ENCODE measurements at regions not wholly inside any gene's neighbourhood (a gene's known extent, or its start where the extent isn't known, plus 50 kb on each side); places are given as distances from the start of the nearest gene placed in this dataset.

- no peak for TF ChIP-seq CTCF (IDR thresholded peaks at IDR 0.05)
- TF ChIP-seq EZH2 (IDR thresholded peaks at IDR 0.05): no peak
Measured at GRCh38 chr1:22388671-22389450, 62.8 kb upstream of the ZBTB40 start.

Data from neural progenitor cell (in vitro differentiated cells).